ENCODE measurements at regions not wholly inside any gene's neighbourhood (a gene's known extent, or its start where the extent isn't known, plus 50 kb on each side); places are given as distances from the start of the nearest gene placed in this dataset.

DNA sequence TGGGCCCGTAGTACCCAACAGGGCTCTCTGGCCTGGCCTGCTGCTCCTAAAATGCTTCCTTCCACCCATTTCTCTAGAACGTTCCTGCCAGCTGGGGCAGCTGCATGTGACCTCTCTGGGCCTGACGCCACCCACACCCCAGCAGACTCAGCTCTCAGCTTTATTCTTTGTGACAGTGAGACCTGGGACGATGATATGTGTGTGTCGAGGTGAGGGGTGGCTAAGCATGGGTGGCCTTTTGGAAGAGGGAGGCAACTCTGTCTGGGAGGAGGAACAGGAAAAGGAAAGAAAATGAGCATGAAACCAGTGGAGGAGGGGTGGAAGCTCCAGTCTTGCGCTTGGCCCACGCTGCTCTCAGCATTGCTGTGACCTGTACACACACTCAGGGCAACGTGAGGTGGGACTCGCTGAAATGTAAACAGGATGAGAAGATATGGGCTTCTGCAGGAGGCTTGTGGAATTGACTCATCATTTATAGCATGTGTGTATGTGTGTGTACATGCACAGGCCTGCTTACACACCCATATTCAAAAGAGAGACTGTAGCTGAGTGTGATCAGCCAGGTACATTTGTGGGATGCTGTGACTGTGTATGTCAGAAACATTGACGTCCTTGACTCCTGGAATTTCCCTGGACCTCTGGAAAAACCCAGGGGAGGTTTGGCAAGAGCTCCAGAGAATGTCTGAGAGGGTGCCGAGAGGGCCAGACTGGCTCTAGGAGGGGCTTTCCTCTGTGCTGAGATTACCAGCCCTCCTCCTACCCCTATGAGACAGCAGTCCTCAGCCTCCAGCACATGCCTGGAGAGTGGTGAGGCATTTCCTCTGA, 137.9 kb downstream of the PJA1 start:
- no peak for DNase-seq (ENCODE audit: low spot score)

DNA sequence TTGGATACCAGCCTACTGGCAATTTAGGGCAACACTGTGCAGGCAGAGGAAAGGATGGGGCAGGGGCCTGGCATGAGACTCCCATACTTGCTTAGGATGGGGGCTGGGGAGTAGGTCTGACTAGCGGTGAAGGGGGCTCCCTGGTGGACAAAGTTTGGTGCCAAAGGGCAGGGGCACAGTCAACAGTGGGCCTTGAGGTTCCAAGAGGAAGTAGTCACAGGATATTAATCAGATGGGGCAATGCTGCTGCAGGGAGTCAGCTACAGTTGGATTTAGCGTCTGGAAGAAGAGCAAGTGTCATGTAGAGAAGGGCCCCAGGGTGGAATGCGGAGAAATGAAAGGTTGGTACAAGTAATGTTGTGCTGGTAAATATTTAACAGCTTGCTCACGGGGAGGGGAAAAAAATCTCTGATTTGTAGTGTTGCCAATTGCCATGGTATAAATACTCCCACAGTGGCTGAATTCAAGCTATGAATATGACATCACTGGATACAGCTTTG, 139.4 kb downstream of the PJA1 start:
- DNase-seq (ENCODE audit: low spot score) = no peak

- DNase-seq (ENCODE audit: low spot score) = no peak
These were observed 140.3 kb downstream of the PJA1 start for GRCh38 chrX:69024931-69025330.

DNA sequence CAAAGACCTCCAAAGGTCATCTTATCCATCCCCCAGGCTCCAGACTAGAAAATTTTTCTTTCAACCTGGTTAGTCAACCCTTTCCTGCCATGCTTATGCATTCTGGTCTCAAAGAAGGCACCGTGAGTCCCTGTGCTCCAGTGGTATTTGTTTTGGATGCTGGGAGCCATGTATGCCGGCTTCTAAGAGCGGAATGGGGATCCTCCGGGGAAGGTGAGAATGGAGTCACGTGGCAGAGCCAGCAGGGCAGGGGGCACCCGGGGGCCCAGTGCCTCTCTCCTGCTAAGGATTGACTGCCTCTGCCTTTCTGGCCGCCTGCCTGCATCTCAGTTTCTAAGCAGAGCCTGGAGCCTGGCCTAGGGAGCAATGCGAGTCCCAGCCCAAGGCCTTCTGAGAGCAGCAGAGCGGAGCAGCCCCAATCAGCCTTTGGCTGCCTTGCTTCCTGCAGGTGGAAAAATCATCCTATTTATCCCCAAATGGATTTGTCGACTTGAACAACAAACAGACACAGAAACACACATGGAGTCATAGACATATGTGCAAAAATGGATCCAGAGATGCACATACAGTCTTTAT, 141.0 kb downstream of the PJA1 start:
- DNase-seq (ENCODE audit: low spot score) = no peak

GRCh38 chrX:69022430-69022829, 142.8 kb downstream of the PJA1 start:
- DNase-seq (ENCODE audit: low spot score) = no peak

GRCh38 chrX:69021141-69021960, 143.9 kb downstream of the PJA1 start:
- no peak for DNase-seq (ENCODE audit: low spot score)

DNA sequence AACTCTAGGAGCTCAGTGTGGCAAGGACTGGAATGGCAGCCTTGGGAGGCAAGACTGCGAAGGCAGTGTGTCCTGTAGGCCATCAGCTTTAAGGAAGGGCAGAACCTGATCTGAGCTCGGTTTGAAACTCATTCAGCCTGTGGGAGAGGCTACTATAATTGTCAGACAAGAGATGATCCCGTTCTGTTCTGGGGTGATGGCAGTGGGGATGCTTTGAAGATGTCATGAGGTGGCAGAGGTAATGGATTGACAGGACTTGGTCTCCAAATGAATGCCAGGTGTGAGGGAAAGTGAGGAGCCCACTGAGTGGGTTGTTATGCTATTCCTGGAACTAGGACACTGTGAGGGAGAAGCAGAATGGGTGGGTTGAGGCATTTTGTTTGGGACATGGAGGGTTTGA, 144.9 kb downstream of the PJA1 start:
- DNase-seq (ENCODE audit: low spot score) = no peak

- no peak for DNase-seq (ENCODE audit: low spot score)
These were observed 146.0 kb downstream of the PJA1 start for GRCh38 chrX:69019073-69019890.

- no peak for DNase-seq (ENCODE audit: low spot score)
These were observed 146.7 kb downstream of the PJA1 start for GRCh38 chrX:69018416-69019072.

DNA sequence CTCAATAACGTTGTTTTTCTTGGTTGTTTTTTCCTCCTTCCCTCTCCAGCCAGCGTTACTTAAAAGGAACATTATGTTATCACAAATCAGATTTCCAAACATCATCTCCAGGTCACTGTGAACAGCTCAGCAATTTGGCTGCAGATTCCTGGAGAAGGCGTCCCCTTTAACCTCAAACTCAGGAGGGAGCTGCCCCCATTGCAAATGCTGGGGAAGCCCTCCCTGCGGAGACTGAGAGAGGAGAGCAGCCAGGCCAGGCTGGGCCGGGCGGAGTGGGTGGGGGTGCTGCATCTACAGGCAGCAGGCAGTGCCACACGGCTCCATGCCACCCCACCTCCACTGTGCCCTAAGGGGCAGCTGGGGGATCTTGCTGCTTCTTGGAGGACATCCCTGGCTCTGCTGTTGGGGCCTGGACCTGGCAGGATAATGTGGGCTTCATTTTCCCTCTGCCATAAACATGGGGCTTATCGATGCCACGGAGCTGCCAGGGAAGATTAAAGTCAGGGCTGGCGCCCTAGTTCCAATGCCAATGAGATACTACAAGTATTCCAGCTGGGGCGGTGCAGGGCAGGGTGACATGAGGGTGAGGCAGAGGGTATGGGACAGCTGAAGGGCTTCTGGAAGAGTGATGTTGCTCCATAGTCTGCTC, 148.8 kb downstream of the PJA1 start:
- no peak for DNase-seq (ENCODE audit: low spot score)

DNA sequence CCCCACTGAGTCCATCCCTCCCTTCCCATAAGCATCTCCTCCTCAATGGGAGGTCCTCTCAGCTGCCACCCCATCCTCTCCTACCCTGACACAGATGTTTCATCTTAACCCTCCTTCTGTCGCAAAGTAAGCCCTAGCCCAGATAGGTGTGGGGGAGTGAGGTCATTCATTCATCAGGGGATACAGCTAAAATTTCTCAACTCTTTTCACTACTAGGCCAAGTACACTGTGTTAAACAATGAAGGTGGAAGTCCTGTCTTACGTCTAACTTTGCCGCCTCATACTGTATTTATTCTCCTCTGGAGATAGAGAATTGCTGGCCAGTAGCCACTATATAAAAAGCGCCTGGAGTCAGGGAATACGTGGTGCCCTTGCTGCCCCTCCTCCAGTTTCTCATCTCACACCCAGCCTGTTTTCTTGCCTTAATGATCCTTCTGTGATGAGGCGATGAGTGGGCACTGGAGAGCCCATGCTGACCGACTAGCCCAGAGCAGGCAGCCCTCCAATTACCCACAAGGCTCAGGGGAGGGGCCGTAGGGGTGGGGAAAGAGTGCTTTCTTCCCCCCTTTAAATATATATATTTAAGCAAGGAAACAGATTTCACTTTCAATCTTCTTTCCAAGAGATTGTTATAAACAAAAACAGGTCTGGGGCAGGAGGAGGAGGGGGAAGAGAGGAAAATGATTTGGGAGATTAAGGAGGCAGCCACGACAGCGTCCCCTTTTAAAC, 149.5 kb downstream of the PJA1 start:
- DNase-seq (ENCODE audit: low spot score) = no peak

DNA sequence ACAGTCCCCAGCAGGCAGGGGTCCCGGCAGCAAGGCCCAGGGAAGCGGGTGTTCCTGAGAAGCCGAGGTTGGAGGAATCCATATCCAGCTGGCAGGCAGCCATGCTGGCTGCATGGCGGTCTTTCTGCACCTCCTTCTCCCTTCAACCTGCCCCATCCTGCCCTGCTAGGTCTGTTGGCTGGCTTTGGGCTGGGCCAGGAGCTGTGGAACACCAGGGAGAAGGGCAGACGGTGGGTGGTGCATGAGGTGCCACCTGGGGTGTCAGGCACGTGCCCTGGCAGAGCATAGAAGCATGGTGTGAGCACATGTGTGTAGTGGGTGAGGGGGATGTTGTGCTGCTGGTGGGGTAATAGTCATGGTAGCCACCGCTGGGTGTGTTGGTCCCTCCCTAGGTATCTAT, 150.1 kb downstream of the PJA1 start:
- no peak for DNase-seq (ENCODE audit: low spot score)

- DNase-seq (ENCODE audit: low spot score) = no peak
These were observed 151.1 kb downstream of the PJA1 start for GRCh38 chrX:69014200-69014599.

DNA sequence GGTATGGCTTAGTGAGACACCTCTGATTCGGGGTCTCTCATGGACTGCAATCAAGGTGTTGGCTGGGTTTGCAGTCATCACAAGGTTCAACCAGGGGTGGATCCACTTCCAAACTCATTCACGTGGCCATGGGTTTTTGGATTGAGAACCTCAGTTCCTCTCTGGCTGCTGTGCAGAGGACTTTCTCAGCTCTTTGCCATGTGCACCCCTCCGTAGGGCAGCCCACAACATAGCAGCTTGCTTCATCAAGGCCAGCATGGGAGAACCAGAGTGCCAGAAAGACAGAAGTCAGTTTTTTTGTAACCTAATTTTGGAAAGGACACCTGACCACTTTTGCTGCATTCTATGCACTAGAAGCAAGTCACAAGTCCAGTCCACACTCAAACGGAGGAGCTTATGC, 154.9 kb downstream of the PJA1 start:
- no peak for DNase-seq (ENCODE audit: low spot score)

DNA sequence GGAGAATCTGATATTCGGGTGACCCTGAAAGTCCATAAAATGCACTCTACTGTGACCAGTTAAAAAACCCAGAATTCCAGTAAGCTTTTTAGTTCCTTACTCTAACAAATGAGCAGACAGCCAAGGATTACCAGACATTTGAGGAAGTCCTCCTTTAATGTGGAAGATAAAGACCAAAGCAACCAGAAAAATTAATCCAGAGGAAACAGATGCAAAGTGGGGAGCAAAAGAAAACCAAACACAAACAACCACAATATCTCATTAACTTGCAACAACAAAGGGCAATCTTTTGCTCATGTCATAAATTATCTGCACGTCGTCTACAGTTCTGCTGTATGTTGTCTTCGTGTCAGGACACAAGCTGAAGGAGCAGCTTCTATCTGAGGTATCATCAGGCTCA, 164.4 kb downstream of the PJA1 start:
- DNase-seq (ENCODE audit: low spot score) = no peak

DNA sequence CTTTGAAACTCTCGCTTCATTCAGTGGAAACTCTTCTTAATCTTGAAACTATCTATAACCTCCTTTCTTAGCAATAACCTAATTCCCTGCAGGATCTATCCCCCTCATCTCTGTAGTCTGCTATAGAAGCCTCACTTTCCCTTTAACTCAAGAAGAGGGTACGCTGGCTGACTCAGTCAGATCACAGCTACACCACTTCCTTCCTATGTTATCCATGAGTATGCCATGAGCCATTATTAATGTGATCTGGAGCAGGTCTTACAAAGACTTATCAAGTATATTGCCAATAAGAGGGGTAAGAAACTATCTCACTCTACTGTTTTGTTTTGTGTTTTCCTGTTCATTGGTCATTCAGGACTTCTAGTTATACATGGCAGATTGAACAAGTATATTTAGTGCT, 165.3 kb downstream of the PJA1 start:
- DNase-seq (ENCODE audit: low spot score) = no peak

- DNase-seq (ENCODE audit: low spot score) = no peak
These were observed 165.9 kb downstream of the PJA1 start for GRCh38 chrX:68999356-68999755.

DNA sequence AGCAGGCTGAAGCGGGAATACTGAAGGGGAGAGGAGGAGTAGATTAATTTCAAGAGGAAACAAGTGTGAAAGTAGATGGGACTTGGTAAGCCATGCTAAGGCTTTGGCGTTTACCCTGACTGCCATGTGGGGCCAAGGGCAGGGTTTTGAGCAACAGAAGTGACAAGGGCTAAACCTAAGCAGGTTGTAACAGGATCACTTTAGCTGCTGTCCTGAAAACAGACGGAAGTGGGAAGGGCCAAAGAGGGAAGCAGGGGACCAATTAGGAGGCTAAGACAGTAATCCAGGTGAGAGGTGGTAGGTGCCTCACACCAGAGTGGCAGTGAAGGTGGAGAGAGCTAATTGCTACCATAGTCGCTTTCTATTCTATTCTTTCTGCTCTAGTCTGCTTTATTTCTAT, 166.5 kb downstream of the PJA1 start:
- no peak for DNase-seq (ENCODE audit: low spot score)

- DNase-seq (ENCODE audit: low spot score) = no peak
These were observed 167.3 kb downstream of the PJA1 start for GRCh38 chrX:68997911-68998310.

DNA sequence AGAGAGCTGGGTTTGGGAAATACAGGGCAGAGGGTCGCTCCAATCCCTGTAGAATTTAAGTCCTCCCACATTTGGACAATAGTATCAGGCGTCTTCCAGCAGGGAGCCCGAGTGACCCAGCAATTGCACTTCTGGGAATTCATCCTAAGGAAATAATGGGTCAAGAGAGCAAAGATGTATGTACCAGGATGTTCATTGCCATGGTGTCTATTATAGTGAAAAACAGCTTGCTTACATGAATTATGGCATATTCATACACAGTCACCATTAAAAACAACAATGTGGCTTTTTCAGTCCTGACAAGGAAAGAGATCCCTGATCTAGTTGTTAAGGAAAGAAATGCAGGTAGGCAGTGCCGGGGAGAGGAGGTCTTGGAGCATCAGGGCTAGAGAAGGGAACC, 167.7 kb downstream of the PJA1 start:
- no peak for DNase-seq (ENCODE audit: low spot score)
